H1 (cell line): ENCODE measurements at regions not wholly inside any gene's neighbourhood (a gene's known extent, or its start where the extent isn't known, plus 50 kb on each side); places are given as distances from the start of the nearest gene placed in this dataset.

ENCODE experiments used
- ATF3 ChIP-seq: IDR thresholded peaks from 2 replicates; pipeline ENCODE4 v1.6.1; 2011; ENCODE audit warnings: low read depth, mild to moderate bottlenecking, low read length; ENCODE audit not compliant: insufficient read depth
- CREB1 ChIP-seq: IDR thresholded peaks from 2 replicates; pipeline ENCODE4 v1.6.1; 2012; ENCODE audit warnings: inconsistent platforms
- E2F6 ChIP-seq: IDR thresholded peaks from 2 replicates; pipeline ENCODE4 v1.6.1; 2012; ENCODE audit warnings: inconsistent platforms
- SP2 ChIP-seq: IDR thresholded peaks from 2 replicates; pipeline ENCODE4 v1.6.1; 2012; ENCODE audit warnings: mild to moderate bottlenecking, low read length, inconsistent platforms
- TEAD4 ChIP-seq: IDR thresholded peaks from 2 replicates; pipeline ENCODE4 v1.6.1; 2012; ENCODE audit warnings: low read depth, low read length, inconsistent platforms, mixed read lengths
- TF ChIP-seq, protein P1 (sequence below), 3 experiments: IDR thresholded peaks; 1 replicate in 2 of 3; 2 replicates in 1 of 3; pipeline versions ENCODE4 v1.5.1 to v1.6.1; 2011; ENCODE audit warnings: low read length in 3 of 3, mild to moderate bottlenecking in 3 of 3, inconsistent platforms in 2 of 3, low read depth in 1 of 3, moderate library complexity in 1 of 3; ENCODE audit not compliant: insufficient read depth in 1 of 3; ENCODE audit errors: control extremely low read depth in 1 of 3

GRCh38 chr2:180231015-180231414, 223.9 kb upstream of the CWC22 start (continued):
- TF ChIP-seq ATF3 (no peak), CREB1 (no peak), TEAD4 (no peak), E2F6 (no peak), SP2 (no peak)
- TF ChIP-seq, protein P1, sequence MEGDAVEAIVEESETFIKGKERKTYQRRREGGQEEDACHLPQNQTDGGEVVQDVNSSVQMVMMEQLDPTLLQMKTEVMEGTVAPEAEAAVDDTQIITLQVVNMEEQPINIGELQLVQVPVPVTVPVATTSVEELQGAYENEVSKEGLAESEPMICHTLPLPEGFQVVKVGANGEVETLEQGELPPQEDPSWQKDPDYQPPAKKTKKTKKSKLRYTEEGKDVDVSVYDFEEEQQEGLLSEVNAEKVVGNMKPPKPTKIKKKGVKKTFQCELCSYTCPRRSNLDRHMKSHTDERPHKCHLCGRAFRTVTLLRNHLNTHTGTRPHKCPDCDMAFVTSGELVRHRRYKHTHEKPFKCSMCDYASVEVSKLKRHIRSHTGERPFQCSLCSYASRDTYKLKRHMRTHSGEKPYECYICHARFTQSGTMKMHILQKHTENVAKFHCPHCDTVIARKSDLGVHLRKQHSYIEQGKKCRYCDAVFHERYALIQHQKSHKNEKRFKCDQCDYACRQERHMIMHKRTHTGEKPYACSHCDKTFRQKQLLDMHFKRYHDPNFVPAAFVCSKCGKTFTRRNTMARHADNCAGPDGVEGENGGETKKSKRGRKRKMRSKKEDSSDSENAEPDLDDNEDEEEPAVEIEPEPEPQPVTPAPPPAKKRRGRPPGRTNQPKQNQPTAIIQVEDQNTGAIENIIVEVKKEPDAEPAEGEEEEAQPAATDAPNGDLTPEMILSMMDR (IDR thresholded peaks at IDR 0.05; ENCODE audit: control extremely low read depth in 1 of 3, insufficient read depth in 1 of 3, low read depth in 1 of 3, low read length in 3 of 3), result no peak
- TF ChIP-seq, all 59 proteins: peak for 0
